H9 (cell line): ENCODE measurements at regions not wholly inside any gene's neighbourhood (a gene's known extent, or its start where the extent isn't known, plus 50 kb on each side); places are given as distances from the start of the nearest gene placed in this dataset.

Experiments used
- DNase-seq: peaks from one replicate; pipeline ENCODE4 v3.0.0-alpha.2; 2017
- H2AFZ ChIP-seq: one replicate; pipeline ENCODE4 v1.6.1; 2013; ENCODE audit warnings: mild to moderate bottlenecking, low read length, control low read depth, moderate library complexity
- H2AK5ac ChIP-seq: 2 replicates; pipeline ENCODE4 v1.6.1; 2013; ENCODE audit warnings: low read length, control low read depth, mixed read lengths; ENCODE audit not compliant: insufficient read length
- H2BK120ac ChIP-seq: one replicate; pipeline ENCODE4 v1.6.1; 2013; ENCODE audit warnings: low read depth, mild to moderate bottlenecking, low read length, control low read depth, inconsistent platforms; ENCODE audit not compliant: poor library complexity, severe bottlenecking
- H2BK12ac ChIP-seq: 2 replicates; pipeline ENCODE4 v1.6.1; 2013; ENCODE audit warnings: low read length, control low read depth, mixed read lengths, low read depth; ENCODE audit not compliant: insufficient read length
- H2BK15ac ChIP-seq: 2 replicates; pipeline ENCODE4 v1.6.1; 2013; ENCODE audit warnings: low read depth, low read length, control low read depth
- H2BK20ac ChIP-seq: one replicate; pipeline ENCODE4 v1.6.1; 2013; ENCODE audit warnings: low read depth, mild to moderate bottlenecking, low read length, control low read depth, inconsistent platforms; ENCODE audit not compliant: poor library complexity, severe bottlenecking
- H2BK5ac ChIP-seq: 2 replicates; pipeline ENCODE4 v1.6.1; 2013; ENCODE audit warnings: low read length, control low read depth, mixed read lengths; ENCODE audit not compliant: insufficient read length
- H3K14ac ChIP-seq: 2 replicates; pipeline ENCODE4 v1.6.1; 2013; ENCODE audit warnings: low read length, control low read depth; ENCODE audit not compliant: insufficient read depth
- H3K18ac ChIP-seq: 2 replicates; pipeline ENCODE4 v1.6.1; 2013; ENCODE audit warnings: low read depth, mild to moderate bottlenecking, mixed read lengths, low read length, control low read depth; ENCODE audit not compliant: insufficient read length
- H3K23ac ChIP-seq: 2 replicates; pipeline ENCODE4 v1.6.1; 2013; ENCODE audit warnings: low read length, control low read depth, mixed read lengths, low read depth; ENCODE audit not compliant: insufficient read length
- H3K23me2 ChIP-seq: 2 replicates; pipeline ENCODE4 v1.6.1; 2013; ENCODE audit warnings: low read depth, mild to moderate bottlenecking, mixed read lengths, low read length, control low read depth; ENCODE audit not compliant: insufficient read length, poor library complexity, severe bottlenecking
- H3K27ac ChIP-seq: 2 replicates; pipeline ENCODE4 v1.5.1; 2013; ENCODE audit warnings: low read length, control low read depth, mixed read lengths, low read depth; ENCODE audit not compliant: insufficient read length
- H3K27me3 ChIP-seq: 2 replicates; pipeline ENCODE4 v1.6.1; 2013; ENCODE audit warnings: low read length, control low read depth, inconsistent platforms; ENCODE audit not compliant: insufficient read depth
- H3K4ac ChIP-seq: 2 replicates; pipeline ENCODE4 v1.6.1; 2013; ENCODE audit warnings: low read depth, mild to moderate bottlenecking, control low read depth, inconsistent platforms, low read length, moderate library complexity
- H3K4me1 ChIP-seq: 2 replicates; pipeline ENCODE4 v1.6.1; 2013; ENCODE audit warnings: low read length, control low read depth, inconsistent platforms; ENCODE audit not compliant: insufficient read depth
- H3K4me2 ChIP-seq: 2 replicates; pipeline ENCODE4 v1.6.1; 2013; ENCODE audit warnings: low read length, control low read depth, mixed read lengths; ENCODE audit not compliant: insufficient read length, insufficient read depth
- H3K56ac ChIP-seq: 2 replicates; pipeline ENCODE4 v1.6.1; 2013; ENCODE audit warnings: low read depth, mild to moderate bottlenecking, mixed read lengths, low read length, control low read depth; ENCODE audit not compliant: insufficient read length
- H3K79me1 ChIP-seq: 2 replicates; pipeline ENCODE4 v1.6.1; 2013; ENCODE audit warnings: low read depth, mild to moderate bottlenecking, moderate library complexity, low read length, control low read depth, inconsistent platforms; ENCODE audit not compliant: insufficient read depth, poor library complexity, severe bottlenecking
- H3K79me2 ChIP-seq: 2 replicates; pipeline ENCODE4 v1.6.1; 2013; ENCODE audit warnings: low read length, control low read depth, inconsistent platforms; ENCODE audit not compliant: insufficient read depth
- H3K9ac ChIP-seq: 2 replicates; pipeline ENCODE4 v1.6.1; 2013; ENCODE audit warnings: low read length, control low read depth, mixed read lengths; ENCODE audit not compliant: insufficient read length; ENCODE audit errors: extremely low read depth
- H3K9me3 ChIP-seq: one replicate; pipeline ENCODE4 v1.6.1; 2013; ENCODE audit warnings: low read depth, low read length, inconsistent platforms; ENCODE audit not compliant: control insufficient read depth
- H3T11ph ChIP-seq: one replicate; pipeline ENCODE4 v1.6.1; 2013; ENCODE audit warnings: mild to moderate bottlenecking, low read length, control low read depth, inconsistent platforms
- H4K20me1 ChIP-seq: one replicate; pipeline ENCODE4 v1.6.1; 2013; ENCODE audit not compliant: control insufficient read depth, insufficient read length, insufficient read depth
- H4K5ac ChIP-seq: 2 replicates; pipeline ENCODE4 v1.6.1; 2013; ENCODE audit warnings: low read depth, mild to moderate bottlenecking, mixed read lengths, low read length, control low read depth; ENCODE audit not compliant: insufficient read length
- H4K8ac ChIP-seq: replicated peaks from 2 replicates; pipeline ENCODE4 v1.6.1; 2013; ENCODE audit warnings: low read length, control low read depth, mixed read lengths, low read depth; ENCODE audit not compliant: insufficient read length
- H4K91ac ChIP-seq: 2 replicates; pipeline ENCODE4 v1.6.1; 2013; ENCODE audit warnings: low read depth, mild to moderate bottlenecking, moderate library complexity, mixed read lengths, low read length, control low read depth; ENCODE audit not compliant: insufficient read length
- H3K27ac Mint-ChIP-seq, 3 experiments: 2 replicates in 2 of 3; 3 replicates in 1 of 3; pipeline ENCODE4 v1.8.0; 2020 to 2021; ENCODE audit warnings: mixed read lengths in 3 of 3, mild to moderate bottlenecking in 1 of 3, moderate library complexity in 1 of 3
- H3K27me3 Mint-ChIP-seq: 2 replicates; pipeline ENCODE4 v1.8.0; 2021; ENCODE audit warnings: low read depth, mild to moderate bottlenecking, moderate library complexity, mixed read lengths
- H3K36me3 Mint-ChIP-seq, 3 experiments: 2 replicates in 2 of 3; 3 replicates in 1 of 3; pipeline ENCODE4 v1.8.0; 2020 to 2021; ENCODE audit warnings: low read depth in 3 of 3, mixed read lengths in 3 of 3; ENCODE audit not compliant: insufficient read depth in 1 of 3
- H3K4me1 Mint-ChIP-seq, 2 experiments: 2 replicates each; pipeline ENCODE4 v1.8.0; 2020; ENCODE audit warnings: mixed read lengths in 2 of 2
- H3K4me3 Mint-ChIP-seq, 2 experiments: 2 replicates in 1 of 2; 3 replicates in 1 of 2; pipeline ENCODE4 v1.8.0; 2020 to 2021; ENCODE audit warnings: mild to moderate bottlenecking in 2 of 2, mixed read lengths in 2 of 2, moderate library complexity in 1 of 2
- H3K9me3 Mint-ChIP-seq, 2 experiments: 2 replicates in 1 of 2; 3 replicates in 1 of 2; pipeline ENCODE4 v1.8.0; 2020; ENCODE audit warnings: mild to moderate bottlenecking in 2 of 2, mixed read lengths in 2 of 2, moderate library complexity in 1 of 2
- CTCF ChIP-seq: fragments of 200-600 bp; sonication (generic); conservative IDR thresholded peaks from 3 replicates; pipeline ENCODE4 v1.8.0; 2021; ENCODE audit warnings: antibody characterized with exemption, mild to moderate bottlenecking

GRCh38 chr2:215760557-215760956, 252.8 kb downstream of the MREG start:
- H2AFZ ChIP-seq, result no peak overlapping the region
- no peaks in the 10 kb centered on the region for H3K9me3 ChIP-seq
- no peak overlapping the region for H4K5ac ChIP-seq
- no peak overlapping the region for H2AK5ac ChIP-seq
- no peak overlapping the region for H3K4me3 Mint-ChIP-seq
- no peaks in the 10 kb centered on the region for H3K27me3 ChIP-seq
- H3K9ac ChIP-seq, result no peak overlapping the region
- H3K27ac ChIP-seq, result no peak overlapping the region
- DNase-seq, result no peak
- H4K20me1 ChIP-seq, result no peaks in the 10 kb centered on the region
- H2BK20ac ChIP-seq, result no peak overlapping the region
- H4K91ac ChIP-seq, result no peak overlapping the region
- no peak overlapping the region for H2BK15ac ChIP-seq
- H3K23ac ChIP-seq, result no peak overlapping the region
- no peak overlapping the region for H4K8ac ChIP-seq
- peaks cover 7% of the 10 kb centered on the region in 2 experiments; a peak in 3 of 5 replicates for H3K9me3 Mint-ChIP-seq
- H2BK12ac ChIP-seq, result no peak overlapping the region
- H3K23me2 ChIP-seq, result no peaks in the 10 kb centered on the region
- H3K4me1 ChIP-seq, result no peaks in the 10 kb centered on the region
- no peaks in the 10 kb centered on the region for H3K27me3 Mint-ChIP-seq
- H3K4me1 Mint-ChIP-seq, result peaks cover 3 to 10% of the 10 kb centered on the region in 2 experiments; a peak in 2 of 4 replicates
- no peak overlapping the region for H3K14ac ChIP-seq
- H3K4me2 ChIP-seq, result no peak overlapping the region
- no peak for TF ChIP-seq CTCF
- no peak overlapping the region for H3K56ac ChIP-seq
- no peak overlapping the region for H2BK120ac ChIP-seq
- H2BK5ac ChIP-seq, result no peak overlapping the region
- H3K79me1 ChIP-seq, result no peaks in the 10 kb centered on the region
- no peaks in the 10 kb centered on the region for H3K79me2 ChIP-seq
- H3K18ac ChIP-seq, result no peak overlapping the region
- H3K4ac ChIP-seq, result no peak overlapping the region
- H3K36me3 Mint-ChIP-seq, result peaks cover 0 to 5% (median 4%) of the 10 kb centered on the region in 3 experiments; a peak in 3 of 7 replicates
- H3T11ph ChIP-seq, result no peak overlapping the region
- H3K27ac Mint-ChIP-seq, result no peak overlapping the region
